ENCODE measurements at regions not wholly inside any gene's neighbourhood (a gene's known extent, or its start where the extent isn't known, plus 50 kb on each side); places are given as distances from the start of the nearest gene placed in this dataset.

- no peaks in the 10 kb centered on the region for H3K9me3 ChIP-seq
- 71 to 82% methylated on average over 1 of the region's 1 CpG for WGBS, 2 donors (ENCODE audit: low coverage in 1 of 2)
- no peak for DNase-seq
- no peaks in the 10 kb centered on the region for H3K27me3 ChIP-seq
- no peaks in the 10 kb centered on the region for H3K4me1 ChIP-seq
- H3K36me3 ChIP-seq = no peaks in the 10 kb centered on the region
- intact Hi-C loops (cut with DNase I; ENCODE audit: low total_unique reads) = no loop called here
- no peak overlapping the region for H3K27ac ChIP-seq
- in situ Hi-C loops (cut with MboI; ENCODE audit: low pct_ligation_motif_present in 1 of 4, low pct_unique_long_range_greater_than_20kb in 1 of 4, low sequenced_read_pairs in 3 of 4) = no loop called here
- TF ChIP-seq EP300 (IDR thresholded peaks at IDR 0.05; ENCODE audit: low read depth) = no peak
- TF ChIP-seq CTCF (IDR thresholded peaks at IDR 0.05) = no peak
- TF ChIP-seq POLR2AphosphoS5 (IDR thresholded peaks at IDR 0.05) = no peak
- TF ChIP-seq POLR2A (IDR thresholded peaks at IDR 0.05) = no peak
- no peak overlapping the region for H3K4me3 ChIP-seq
These were observed 545.0 kb downstream of the GABRG1 start for GRCh38 chr4:45578874-45579273.

- Histone ChIP-seq H3K4me1 (no peaks in the 10 kb centered on the region), H3K27ac (no peak overlapping the region), H3K36me3 (no peaks in the 10 kb centered on the region), H3K9me3 (no peaks in the 10 kb centered on the region), H3K4me3 (no peak overlapping the region), H3K27me3 (no peaks in the 10 kb centered on the region)
- WGBS, 2 donors (ENCODE audit: low coverage in 1 of 2) = 81 to 88% methylated on average over 2 of the region's 2 CpGs
- no peak for DNase-seq
- intact Hi-C loops (cut with DNase I; ENCODE audit: low total_unique reads) (no loop called here), in situ Hi-C loops (cut with MboI; ENCODE audit: low pct_ligation_motif_present in 1 of 4, low pct_unique_long_range_greater_than_20kb in 1 of 4, low sequenced_read_pairs in 3 of 4) (no loop called here)
- TF ChIP-seq CTCF (IDR thresholded peaks at IDR 0.05) = no peak
- no peak for TF ChIP-seq POLR2AphosphoS5 (IDR thresholded peaks at IDR 0.05)
- no peak for TF ChIP-seq EP300 (IDR thresholded peaks at IDR 0.05; ENCODE audit: low read depth)
- TF ChIP-seq POLR2A (IDR thresholded peaks at IDR 0.05) = no peak
These were observed 547.6 kb downstream of the GABRG1 start for GRCh38 chr4:45576275-45576674.

GRCh38 chr4:45569619-45570018 lies 554.2 kb downstream of the GABRG1 start:
- Histone ChIP-seq H3K4me1 (no peaks in the 10 kb centered on the region), H3K36me3 (no peaks in the 10 kb centered on the region), H3K27ac (no peak overlapping the region), H3K9me3 (no peaks in the 10 kb centered on the region), H3K27me3 (no peaks in the 10 kb centered on the region), H3K4me3 (no peak overlapping the region)
- 70 to 76% methylated on average over 1 of the region's 1 CpG for WGBS, 2 donors (ENCODE audit: low coverage in 1 of 2)
- no peak for DNase-seq
- in situ Hi-C loops (cut with MboI; ENCODE audit: low pct_ligation_motif_present in 1 of 4, low pct_unique_long_range_greater_than_20kb in 1 of 4, low sequenced_read_pairs in 3 of 4) = no loop called here
- no peak for TF ChIP-seq EP300 (IDR thresholded peaks at IDR 0.05; ENCODE audit: low read depth)
- TF ChIP-seq POLR2A (IDR thresholded peaks at IDR 0.05) = no peak
- no peak for TF ChIP-seq CTCF (IDR thresholded peaks at IDR 0.05)
- no peak for TF ChIP-seq POLR2AphosphoS5 (IDR thresholded peaks at IDR 0.05)
- intact Hi-C loops (cut with DNase I; ENCODE audit: low total_unique reads) = no loop called here

- TF ChIP-seq POLR2A (IDR thresholded peaks at IDR 0.05) (no peak), POLR2AphosphoS5 (IDR thresholded peaks at IDR 0.05) (no peak), CTCF (IDR thresholded peaks at IDR 0.05) (no peak), EP300 (IDR thresholded peaks at IDR 0.05; ENCODE audit: low read depth) (no peak)
- H3K27ac ChIP-seq = no peak overlapping the region
- no peaks in the 10 kb centered on the region for H3K9me3 ChIP-seq
- no peaks in the 10 kb centered on the region for H3K4me1 ChIP-seq
- DNase-seq = no peak
- H3K36me3 ChIP-seq = no peaks in the 10 kb centered on the region
- WGBS, 2 donors (ENCODE audit: low coverage in 1 of 2) = 37 to 55% methylated on average over 3 of the region's 3 CpGs
- no peaks in the 10 kb centered on the region for H3K27me3 ChIP-seq
- in situ Hi-C loops (cut with MboI; ENCODE audit: low pct_ligation_motif_present in 1 of 4, low pct_unique_long_range_greater_than_20kb in 1 of 4, low sequenced_read_pairs in 3 of 4) (no loop called here), intact Hi-C loops (cut with DNase I; ENCODE audit: low total_unique reads) (no loop called here)
- H3K4me3 ChIP-seq = no peak overlapping the region
These were observed 555.2 kb downstream of the GABRG1 start for GRCh38 chr4:45568694-45569093.
